ENCODE measurements at regions not wholly inside any gene's neighbourhood (a gene's known extent, or its start where the extent isn't known, plus 50 kb on each side); places are given as distances from the start of the nearest gene placed in this dataset.
"Not testable (repeated sequence)": the region's sequence is repeated elsewhere in the genome, so short reads cannot be mapped to it uniquely, and the experiment has no call there.

DNA sequence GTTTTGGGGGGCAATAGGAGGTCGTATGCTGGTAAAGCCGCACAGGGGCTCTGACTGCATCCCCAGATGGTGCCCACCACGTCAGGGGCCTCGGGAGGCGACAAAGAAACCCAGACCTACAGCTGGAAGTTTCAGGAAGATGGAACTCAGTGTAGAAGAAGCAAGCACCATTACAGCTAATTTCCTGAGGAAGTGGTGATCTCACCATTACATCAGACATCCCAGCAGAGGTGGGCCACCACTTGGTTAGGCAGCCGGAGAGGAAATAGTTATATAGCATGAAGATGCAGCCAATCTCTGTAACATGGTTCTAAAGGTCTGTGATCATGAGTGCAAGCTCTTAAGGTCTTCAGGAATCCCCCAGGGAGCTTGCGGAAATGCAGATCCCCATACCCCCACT lies 127.3 kb upstream of the PCBD1 start:
- TF ChIP-seq, protein P1, sequence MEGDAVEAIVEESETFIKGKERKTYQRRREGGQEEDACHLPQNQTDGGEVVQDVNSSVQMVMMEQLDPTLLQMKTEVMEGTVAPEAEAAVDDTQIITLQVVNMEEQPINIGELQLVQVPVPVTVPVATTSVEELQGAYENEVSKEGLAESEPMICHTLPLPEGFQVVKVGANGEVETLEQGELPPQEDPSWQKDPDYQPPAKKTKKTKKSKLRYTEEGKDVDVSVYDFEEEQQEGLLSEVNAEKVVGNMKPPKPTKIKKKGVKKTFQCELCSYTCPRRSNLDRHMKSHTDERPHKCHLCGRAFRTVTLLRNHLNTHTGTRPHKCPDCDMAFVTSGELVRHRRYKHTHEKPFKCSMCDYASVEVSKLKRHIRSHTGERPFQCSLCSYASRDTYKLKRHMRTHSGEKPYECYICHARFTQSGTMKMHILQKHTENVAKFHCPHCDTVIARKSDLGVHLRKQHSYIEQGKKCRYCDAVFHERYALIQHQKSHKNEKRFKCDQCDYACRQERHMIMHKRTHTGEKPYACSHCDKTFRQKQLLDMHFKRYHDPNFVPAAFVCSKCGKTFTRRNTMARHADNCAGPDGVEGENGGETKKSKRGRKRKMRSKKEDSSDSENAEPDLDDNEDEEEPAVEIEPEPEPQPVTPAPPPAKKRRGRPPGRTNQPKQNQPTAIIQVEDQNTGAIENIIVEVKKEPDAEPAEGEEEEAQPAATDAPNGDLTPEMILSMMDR (conservative IDR thresholded peaks at IDR 0.05; ENCODE audit: low read depth, low read length), result no peak
- DNase-seq (ENCODE audit: low read depth), result no peak
- no peak overlapping the region for H3K4me3 ChIP-seq (ENCODE audit: low read depth, low read length)

DNA sequence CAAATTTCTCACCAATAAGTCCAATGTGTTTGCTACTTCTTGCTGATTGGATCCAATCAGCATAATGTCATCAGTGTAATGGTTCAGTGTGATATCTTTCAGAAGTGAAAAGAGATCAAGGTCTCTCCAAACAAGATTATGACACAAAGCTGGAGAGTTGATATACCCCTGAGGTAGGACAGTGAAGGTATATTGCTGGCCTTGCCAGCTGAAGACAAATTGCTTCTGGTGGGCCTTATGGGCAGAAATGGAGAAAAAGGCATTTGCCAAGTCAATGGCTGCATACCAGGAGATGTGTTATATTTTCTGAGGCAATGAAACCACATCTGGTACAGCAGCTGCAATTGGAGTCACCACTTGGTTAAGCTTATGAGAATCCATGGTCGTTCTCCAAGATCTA lies 131.7 kb upstream of the PCBD1 start:
- not testable (repeated sequence) for H3K4me3 ChIP-seq (ENCODE audit: low read depth, low read length)

DNA sequence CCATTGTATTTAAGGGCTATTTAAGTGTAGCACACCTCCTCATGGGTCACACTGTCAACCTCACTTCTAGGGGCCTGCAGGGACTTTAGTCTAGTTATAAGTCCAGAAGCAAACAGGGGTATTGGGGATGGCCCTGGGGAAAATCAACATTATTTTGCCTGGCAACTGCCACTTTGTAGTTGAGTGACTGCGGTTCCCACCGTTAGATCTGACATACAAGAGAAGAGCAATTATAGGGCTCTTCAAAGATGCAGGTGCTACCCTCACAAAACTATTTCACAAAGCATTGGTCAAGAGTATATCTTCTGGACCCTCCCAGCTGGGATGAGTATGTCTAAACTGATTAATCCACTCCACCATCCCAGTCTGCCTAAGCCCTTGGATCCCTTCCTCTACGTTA lies 133.0 kb upstream of the PCBD1 start:
- H3K4me3 ChIP-seq (ENCODE audit: low read depth, low read length), result no peak overlapping the region
- TF ChIP-seq, protein P1 (conservative IDR thresholded peaks at IDR 0.05; ENCODE audit: low read depth, low read length), result no peak
- DNase-seq (ENCODE audit: low read depth), result no peak

More for the DNA sequence above, 131.7 kb upstream of the PCBD1 start:
- DNase-seq (ENCODE audit: low read depth), result not testable (repeated sequence)

DNA sequence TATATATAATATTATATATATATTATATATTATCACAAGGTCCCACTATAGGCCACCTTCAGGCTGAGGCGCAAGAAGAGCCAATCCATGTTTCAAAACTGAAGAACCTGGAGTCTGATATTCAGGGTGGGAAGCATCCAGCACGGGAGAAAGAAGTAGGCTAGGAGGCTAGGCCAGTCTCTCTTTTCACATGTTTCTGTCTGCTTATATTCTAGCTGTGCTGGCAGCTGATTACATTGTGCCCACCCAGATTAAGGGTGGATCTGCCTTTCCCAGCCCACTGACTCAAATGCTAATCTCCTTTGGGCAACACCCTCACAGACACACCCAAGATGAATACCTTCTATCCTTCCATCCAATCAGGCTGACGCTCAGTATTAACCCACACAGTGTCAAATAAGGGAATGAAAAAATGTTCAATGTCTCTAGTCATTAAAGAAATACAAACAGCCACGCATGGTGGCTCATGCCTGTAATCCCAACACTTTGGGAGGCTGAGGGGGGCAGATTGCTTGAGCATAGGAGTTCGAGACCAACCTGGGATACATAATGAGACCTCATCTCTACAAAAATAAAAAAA lies 135.4 kb upstream of the PCBD1 start:
- no peak for DNase-seq (ENCODE audit: low read depth)
- no peak overlapping the region for H3K4me3 ChIP-seq (ENCODE audit: low read depth, low read length)
- TF ChIP-seq, protein P1 (conservative IDR thresholded peaks at IDR 0.05; ENCODE audit: low read depth, low read length), result no peak

DNA sequence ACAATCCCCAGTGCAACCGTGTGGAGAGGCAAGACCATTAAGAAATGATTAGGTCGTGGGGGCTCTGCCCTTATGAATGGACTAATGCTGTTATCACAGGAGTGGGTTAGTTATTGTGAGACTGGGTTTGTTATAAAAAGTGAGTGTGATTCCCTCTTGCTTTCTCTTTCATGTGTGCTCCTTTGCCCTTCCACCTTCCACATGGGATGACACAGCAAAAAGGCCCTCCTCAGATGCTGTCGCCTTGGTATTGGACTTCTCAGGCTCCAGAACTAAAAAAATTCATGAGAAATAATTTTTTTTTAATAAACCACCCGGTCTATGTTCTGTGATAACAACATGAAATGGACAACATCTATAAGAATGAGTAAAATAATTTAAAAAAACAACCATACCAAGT lies 136.1 kb upstream of the PCBD1 start:
- no peak overlapping the region for H3K4me3 ChIP-seq (ENCODE audit: low read depth, low read length)
- no peak for DNase-seq (ENCODE audit: low read depth)
- TF ChIP-seq, protein P1 (conservative IDR thresholded peaks at IDR 0.05; ENCODE audit: low read depth, low read length), result no peak

DNA sequence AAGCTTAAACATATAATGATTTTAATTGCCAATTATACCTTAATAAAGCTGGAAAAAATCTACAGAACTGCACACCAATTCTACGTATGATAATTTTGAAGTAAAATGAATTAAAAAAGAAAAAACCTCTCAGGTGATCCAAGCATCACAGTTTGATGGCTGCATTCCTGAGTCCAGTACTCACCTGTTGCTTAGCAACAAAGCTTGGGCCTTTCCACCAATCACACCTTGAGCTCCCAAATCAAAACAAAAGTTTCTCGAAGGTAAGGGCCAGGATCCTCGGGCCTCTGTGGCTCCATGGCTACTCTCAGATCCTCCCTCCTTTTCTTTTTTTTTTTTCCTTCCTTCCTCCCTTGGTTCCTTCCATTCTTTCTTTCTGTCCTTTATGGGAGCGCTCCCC lies 137.2 kb upstream of the PCBD1 start:
- H3K4me3 ChIP-seq (ENCODE audit: low read depth, low read length), result no peak overlapping the region
- no peak for DNase-seq (ENCODE audit: low read depth)

DNA sequence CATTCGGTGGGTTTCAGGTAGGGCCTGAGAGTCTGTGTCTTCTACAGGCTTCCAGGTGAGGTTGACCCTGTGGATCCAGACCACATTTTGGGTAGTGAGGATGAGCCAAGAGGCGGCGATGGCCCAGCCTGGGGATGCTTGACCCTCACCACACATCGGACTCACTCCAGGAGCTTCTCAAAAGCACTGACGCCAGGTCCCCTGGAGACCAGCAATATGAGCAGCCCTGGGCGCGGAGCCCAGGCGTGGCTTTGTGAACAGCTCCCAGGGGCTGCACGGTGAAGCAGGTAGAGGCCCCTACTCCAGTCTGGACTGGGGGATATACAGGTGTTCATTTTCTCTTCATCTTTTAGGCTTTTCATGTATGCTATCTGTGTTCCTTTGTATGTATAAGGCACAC lies 139.7 kb upstream of the PCBD1 start:
- TF ChIP-seq, protein P1 (conservative IDR thresholded peaks at IDR 0.05; ENCODE audit: low read depth, low read length), result no peak
- no peak for DNase-seq (ENCODE audit: low read depth)
- no peak overlapping the region for H3K4me3 ChIP-seq (ENCODE audit: low read depth, low read length)

More for the DNA sequence above, 137.2 kb upstream of the PCBD1 start:
- TF ChIP-seq, protein P1 (conservative IDR thresholded peaks at IDR 0.05; ENCODE audit: low read depth, low read length), result no peak
